ENCODE measurements at regions not wholly inside any gene's neighbourhood (a gene's known extent, or its start where the extent isn't known, plus 50 kb on each side); places are given as distances from the start of the nearest gene placed in this dataset.

GRCh38 chr19:30278882-30279254, 93.3 kb upstream of the ZNF536 start:
- TF ChIP-seq CTCF (IDR thresholded peaks at IDR 0.05 in 4 of 5, conservative IDR thresholded peaks at IDR 0.05 in 1 of 5) (no peak), POLR2A (IDR thresholded peaks at IDR 0.05) (no peak)

Data from gastrocnemius medialis (tissue), 4 donors.